Psoas muscle (tissue), 7 donors: ENCODE measurements at regions not wholly inside any gene's neighbourhood (a gene's known extent, or its start where the extent isn't known, plus 50 kb on each side); places are given as distances from the start of the nearest gene placed in this dataset.

ENCODE experiments used
- ATAC-seq, 4 donors: fragments of 200-7000 bp; cut with Tn5 transposase; one replicate each; pipeline ENCODE4 v1.9.1; 2020; ENCODE audit warnings: moderate library complexity in 3 of 4, mild to moderate bottlenecking in 2 of 4
- DNase-seq, 2 donors: peaks; one replicate each; pipeline ENCODE4 v3.0.0-alpha.2; 2020
- H3K27ac ChIP-seq: fragments of 200-600 bp; one replicate; pipeline ENCODE4 v1.8.0; 2022
- H3K27me3 ChIP-seq, 3 donors: fragments of 200-600 bp in 1 of 3; one replicate each; pipeline versions ENCODE4 v1.6.1 to v1.8.0; 2013 to 2022; ENCODE audit warnings: low read length in 2 of 3, mild to moderate bottlenecking in 2 of 3, moderate library complexity in 1 of 3; ENCODE audit not compliant: insufficient read depth in 3 of 3
- H3K36me3 ChIP-seq, 2 donors: fragments of 200-600 bp in 1 of 2; one replicate each; pipeline versions ENCODE4 v1.6.1 to v1.8.0; 2013 to 2022; ENCODE audit warnings: low read depth in 1 of 2, mild to moderate bottlenecking in 1 of 2, moderate library complexity in 1 of 2; ENCODE audit not compliant: insufficient read depth in 1 of 2
- H3K4me1 ChIP-seq: fragments of 200-600 bp; one replicate; pipeline ENCODE4 v1.8.0; 2022
- H3K4me3 ChIP-seq: fragments of 200-600 bp; one replicate; pipeline ENCODE4 v1.8.0; 2022; ENCODE audit warnings: mild to moderate bottlenecking
- H3K9me3 ChIP-seq: fragments of 200-600 bp; one replicate; pipeline ENCODE4 v1.8.0; 2022
- WGBS, 3 donors: extraction: QIAGEN DNeasy Blood & Tissue Kit; methylation state at CpG; one replicate each; pipeline versions ENCODE4 v1.1.6 to v1.1.7; 2013; 5-methylcytosine and 5-hydroxymethylcytosine counted together
- intact Hi-C, 2 donors: fragments of 100-400 bp; cut with DNase I; formaldehyde crosslinking; loops; one replicate each; pipeline versions ENCODE4 v1.11.0 to v1.14.2; 2022
- TF ChIP-seq, protein P1 (sequence below): fragments of 200-600 bp; IDR thresholded peaks from one replicate; pipeline ENCODE4 v1.8.0; 2022; ENCODE audit warnings: antibody characterized with exemption
- donor health status: healthy with polysubstance abuse.
- donor health status: DM: no; HTN: no; CAD: no; lungs with moderate emphysema.
- donor health status: Bipolar disorder and iron deficiency.
- donor health status: healthy.
- donor health status: DM: yes; HTN: yes; CAD: no.
- donor health status: DM: no; HTN: no; CAD: no.
- donor health status: DM: yes; HTN: yes; CAD: no.

DNA sequence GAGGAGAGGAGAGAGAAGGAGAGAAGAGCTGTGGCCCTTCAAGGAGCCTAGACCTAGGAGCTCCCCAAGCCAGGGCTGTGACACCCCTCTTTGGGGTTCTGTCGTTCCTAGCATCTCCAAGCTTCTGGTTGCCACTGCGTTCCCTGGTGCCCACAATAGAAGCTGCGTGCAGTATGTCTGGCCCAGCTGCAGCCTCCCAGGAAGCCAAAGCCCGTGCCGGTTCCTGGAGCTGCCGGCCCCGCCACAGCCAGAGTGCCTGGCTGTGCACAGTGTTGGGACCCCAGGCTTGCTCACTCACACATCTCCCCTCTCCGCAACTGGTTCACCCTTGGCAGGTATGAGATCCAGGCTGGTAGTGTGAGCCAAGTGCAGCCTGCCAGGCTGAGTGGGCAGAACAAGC, 367.7 kb upstream of the MC4R start:
- Histone ChIP-seq H3K36me3 (no peaks in the 10 kb centered on the region), H3K9me3 (no peaks in the 10 kb centered on the region), H3K27me3 (no peaks in the 10 kb centered on the region), H3K4me1 (no peaks in the 10 kb centered on the region), H3K27ac (no peak overlapping the region), H3K4me3 (no peak overlapping the region)
- peak in 1 of 2 donors; percentile 12 for DNase-seq
- no peak for ATAC-seq
- TF ChIP-seq, protein P1, sequence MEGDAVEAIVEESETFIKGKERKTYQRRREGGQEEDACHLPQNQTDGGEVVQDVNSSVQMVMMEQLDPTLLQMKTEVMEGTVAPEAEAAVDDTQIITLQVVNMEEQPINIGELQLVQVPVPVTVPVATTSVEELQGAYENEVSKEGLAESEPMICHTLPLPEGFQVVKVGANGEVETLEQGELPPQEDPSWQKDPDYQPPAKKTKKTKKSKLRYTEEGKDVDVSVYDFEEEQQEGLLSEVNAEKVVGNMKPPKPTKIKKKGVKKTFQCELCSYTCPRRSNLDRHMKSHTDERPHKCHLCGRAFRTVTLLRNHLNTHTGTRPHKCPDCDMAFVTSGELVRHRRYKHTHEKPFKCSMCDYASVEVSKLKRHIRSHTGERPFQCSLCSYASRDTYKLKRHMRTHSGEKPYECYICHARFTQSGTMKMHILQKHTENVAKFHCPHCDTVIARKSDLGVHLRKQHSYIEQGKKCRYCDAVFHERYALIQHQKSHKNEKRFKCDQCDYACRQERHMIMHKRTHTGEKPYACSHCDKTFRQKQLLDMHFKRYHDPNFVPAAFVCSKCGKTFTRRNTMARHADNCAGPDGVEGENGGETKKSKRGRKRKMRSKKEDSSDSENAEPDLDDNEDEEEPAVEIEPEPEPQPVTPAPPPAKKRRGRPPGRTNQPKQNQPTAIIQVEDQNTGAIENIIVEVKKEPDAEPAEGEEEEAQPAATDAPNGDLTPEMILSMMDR, result no peak
- 84 to 93% (median 88%) methylated on average over 7 to 8 of the region's 8 CpGs for WGBS, 3 donors
- intact Hi-C loops, result no loop called here

DNA sequence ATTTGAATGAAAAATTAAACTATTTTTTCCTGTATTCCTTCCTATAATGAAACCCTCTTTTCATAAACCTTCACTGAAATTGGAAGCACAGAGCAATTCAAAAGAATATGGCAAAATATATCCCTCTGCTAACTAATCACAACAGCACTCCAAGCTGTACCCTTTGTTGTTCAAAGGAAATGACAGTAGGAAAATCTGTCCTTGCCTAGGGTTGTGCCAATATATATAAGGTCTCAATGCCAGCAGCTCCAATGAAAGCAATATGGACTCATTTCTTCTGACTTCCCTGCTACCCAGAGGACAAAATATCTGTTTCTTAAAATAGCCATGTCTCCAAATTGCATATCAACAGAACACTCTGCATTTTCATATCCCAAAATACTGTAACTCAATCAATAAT, 373.9 kb upstream of the MC4R start:
- Histone ChIP-seq H3K27ac (no peak overlapping the region), H3K4me1 (no peaks in the 10 kb centered on the region), H3K27me3 (no peaks in the 10 kb centered on the region), H3K36me3 (no peaks in the 10 kb centered on the region), H3K4me3 (no peak overlapping the region), H3K9me3 (no peaks in the 10 kb centered on the region)
- intact Hi-C loops, result no loop called here
- TF ChIP-seq, protein P1, result no peak
- ATAC-seq (no peak), DNase-seq (no peak)

DNA sequence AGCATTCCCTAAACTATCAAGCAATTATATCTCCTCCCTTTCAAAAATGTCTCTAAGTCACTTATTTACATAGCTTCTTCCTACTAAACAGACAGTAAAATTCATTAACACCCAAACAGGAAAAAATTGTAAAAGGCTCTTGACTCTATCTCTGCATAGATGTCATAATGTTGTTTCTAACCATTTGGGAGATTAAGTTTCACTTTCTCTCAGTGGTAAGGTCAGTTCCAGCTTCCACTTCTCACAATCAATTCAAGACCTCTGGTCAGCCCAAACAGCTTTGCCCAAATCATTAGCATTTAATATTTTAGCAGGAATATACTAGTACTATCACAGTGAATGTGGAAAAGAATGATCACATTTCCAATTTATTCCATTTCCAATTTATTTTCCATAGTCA, 374.3 kb upstream of the MC4R start:
- Histone ChIP-seq H3K27ac (no peak overlapping the region), H3K4me3 (no peak overlapping the region), H3K36me3 (no peaks in the 10 kb centered on the region), H3K9me3 (no peaks in the 10 kb centered on the region), H3K27me3 (no peaks in the 10 kb centered on the region), H3K4me1 (no peaks in the 10 kb centered on the region)
- TF ChIP-seq, protein P1, result no peak
- intact Hi-C loops, result no loop called here
- no peak for ATAC-seq
- DNase-seq, result no peak

GRCh38 chr18:60753753-60754152, 381.2 kb upstream of the MC4R start:
- TF ChIP-seq, protein P1, result no peak
- ATAC-seq, result no peak
- Histone ChIP-seq H3K9me3 (no peaks in the 10 kb centered on the region), H3K4me1 (no peaks in the 10 kb centered on the region), H3K4me3 (no peak overlapping the region), H3K27ac (no peak overlapping the region), H3K27me3 (no peaks in the 10 kb centered on the region), H3K36me3 (no peaks in the 10 kb centered on the region)
- DNase-seq, result no peak
- WGBS, 3 donors, result 54 to 62% (median 59%) methylated on average over 3 of the region's 3 CpGs
- intact Hi-C loops, result no loop called here

DNA sequence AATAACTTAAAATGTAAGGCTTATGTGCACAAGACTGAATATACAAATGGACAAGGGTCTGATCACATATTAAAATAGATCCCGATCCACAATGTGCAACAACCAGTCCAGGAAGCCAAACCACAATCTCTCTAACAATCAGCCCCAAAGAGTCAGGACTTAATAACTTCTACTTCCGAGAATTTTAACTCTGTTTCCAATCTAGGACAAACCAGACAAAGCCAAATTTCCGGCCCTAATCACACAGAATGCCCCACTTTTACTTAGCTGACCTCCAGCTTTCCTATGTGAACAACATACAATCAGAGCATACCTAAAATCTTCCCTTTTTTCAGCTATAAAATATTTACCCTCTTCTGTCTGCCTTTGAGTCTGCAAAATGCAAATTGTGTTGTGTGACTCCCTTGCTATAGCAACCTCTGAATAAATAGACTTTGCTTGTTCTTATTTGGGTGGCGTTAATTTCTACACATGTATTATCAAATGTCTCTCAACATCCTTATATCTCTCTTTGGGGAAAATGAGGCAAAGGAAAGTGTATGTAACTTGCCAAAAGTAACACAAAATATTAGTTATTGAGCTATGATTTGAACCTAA, 381.9 kb upstream of the MC4R start:
- TF ChIP-seq, protein P1, result no peak
- DNase-seq (no peak), ATAC-seq (no peak)
- no peaks in the 10 kb centered on the region for H3K4me1 ChIP-seq
- 56 to 60% (median 60%) methylated on average over 4 of the region's 4 CpGs for WGBS, 3 donors
- no peaks in the 10 kb centered on the region for H3K9me3 ChIP-seq
- H3K36me3 ChIP-seq, result no peaks in the 10 kb centered on the region
- H3K4me3 ChIP-seq, result no peak overlapping the region
- intact Hi-C loops, result no loop called here
- no peak overlapping the region for H3K27ac ChIP-seq
- H3K27me3 ChIP-seq, result no peaks in the 10 kb centered on the region
